GM18867 (cell line): ENCODE measurements at regions not wholly inside any gene's neighbourhood (a gene's known extent, or its start where the extent isn't known, plus 50 kb on each side); places are given as distances from the start of the nearest gene placed in this dataset.

Source experiments
- ATAC-seq: cut with Tn5 transposase; IDR thresholded peaks from one replicate; pipeline ENCODE4 v1.9.1; 2021; ENCODE audit warnings: mild to moderate bottlenecking, moderate library complexity; ENCODE audit not compliant: unreplicated experiment

DNA sequence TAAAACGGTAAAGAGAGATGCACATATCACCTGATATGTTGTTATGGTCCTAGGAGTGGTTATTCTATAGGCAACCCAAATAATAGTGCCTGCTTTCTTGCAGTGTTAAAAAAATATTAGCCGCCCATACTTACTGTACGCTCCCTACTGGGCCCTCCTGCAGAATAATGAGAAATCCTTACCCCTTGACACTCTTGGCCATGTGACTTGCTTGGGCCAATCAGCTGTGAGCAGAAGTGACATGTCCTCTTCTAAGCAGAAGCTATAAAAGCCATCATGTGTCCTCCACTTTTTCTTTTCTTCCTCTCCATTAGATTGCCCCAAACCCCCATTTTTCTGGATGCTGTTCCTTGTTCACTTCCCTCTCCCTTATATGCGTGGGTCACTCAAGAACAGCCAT is 90.5 kb upstream of the SPRED2 start:
- no peak for ATAC-seq

GRCh38 chr2:65518751-65519150 is 86.4 kb upstream of the SPRED2 start:
- no peak for ATAC-seq

DNA sequence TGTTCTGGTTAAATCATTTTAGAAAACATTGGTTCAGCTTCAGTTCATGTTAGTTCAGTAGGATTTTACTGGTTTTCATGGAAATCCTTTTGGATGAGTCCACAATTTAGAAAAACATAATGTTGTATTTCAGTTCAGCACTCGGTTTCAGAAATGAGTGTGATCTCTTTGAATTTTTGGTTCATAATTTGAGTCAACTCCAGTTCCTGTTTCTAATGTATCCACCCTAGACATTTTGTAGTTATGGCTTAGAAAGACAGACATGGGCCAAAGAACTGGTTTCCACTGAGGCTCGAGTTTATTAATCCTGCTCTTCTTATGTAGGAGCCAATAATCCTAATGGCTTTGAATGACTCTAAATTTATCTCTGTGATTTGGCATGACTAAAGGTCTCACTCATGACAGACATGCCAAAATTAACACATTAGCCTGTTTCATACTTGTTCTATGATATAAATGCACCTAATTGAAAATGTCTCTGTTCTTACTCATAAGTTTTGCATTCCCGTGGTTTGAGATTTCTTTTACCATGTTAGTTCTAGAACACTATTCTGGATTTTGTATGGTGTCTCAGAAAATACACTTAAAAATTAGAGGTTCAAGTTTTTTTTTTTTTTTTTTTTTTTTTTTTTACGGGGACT is 82.3 kb upstream of the SPRED2 start:
- ATAC-seq: no peak

DNA sequence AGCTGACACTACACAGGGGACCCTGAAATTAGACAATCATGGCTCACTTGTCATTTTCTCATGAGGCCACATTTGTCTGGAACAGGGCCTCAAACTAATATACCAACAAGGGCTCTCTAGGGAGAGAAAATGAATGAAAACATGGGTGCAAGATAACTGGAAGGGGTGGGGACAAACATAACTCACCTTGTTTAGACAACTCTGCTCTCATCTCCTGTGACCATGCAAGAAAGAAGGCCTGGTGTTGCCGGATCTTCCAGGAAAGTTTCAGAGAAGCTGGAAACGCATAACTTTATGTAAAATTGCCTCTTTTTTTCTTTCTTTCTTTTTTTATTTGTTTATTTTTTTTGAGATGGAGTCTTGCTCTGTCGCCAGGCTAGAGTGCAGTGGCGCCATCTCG is 80.4 kb upstream of the SPRED2 start:
- no peak for ATAC-seq

- ATAC-seq: no peak
Measured at GRCh38 chr2:65511306-65511705, 78.9 kb upstream of the SPRED2 start.

GRCh38 chr2:65508225-65508624 is 75.8 kb upstream of the SPRED2 start:
- no peak for ATAC-seq

- ATAC-seq: no peak
Measured at GRCh38 chr2:65507102-65508069, 75.0 kb upstream of the SPRED2 start.

DNA sequence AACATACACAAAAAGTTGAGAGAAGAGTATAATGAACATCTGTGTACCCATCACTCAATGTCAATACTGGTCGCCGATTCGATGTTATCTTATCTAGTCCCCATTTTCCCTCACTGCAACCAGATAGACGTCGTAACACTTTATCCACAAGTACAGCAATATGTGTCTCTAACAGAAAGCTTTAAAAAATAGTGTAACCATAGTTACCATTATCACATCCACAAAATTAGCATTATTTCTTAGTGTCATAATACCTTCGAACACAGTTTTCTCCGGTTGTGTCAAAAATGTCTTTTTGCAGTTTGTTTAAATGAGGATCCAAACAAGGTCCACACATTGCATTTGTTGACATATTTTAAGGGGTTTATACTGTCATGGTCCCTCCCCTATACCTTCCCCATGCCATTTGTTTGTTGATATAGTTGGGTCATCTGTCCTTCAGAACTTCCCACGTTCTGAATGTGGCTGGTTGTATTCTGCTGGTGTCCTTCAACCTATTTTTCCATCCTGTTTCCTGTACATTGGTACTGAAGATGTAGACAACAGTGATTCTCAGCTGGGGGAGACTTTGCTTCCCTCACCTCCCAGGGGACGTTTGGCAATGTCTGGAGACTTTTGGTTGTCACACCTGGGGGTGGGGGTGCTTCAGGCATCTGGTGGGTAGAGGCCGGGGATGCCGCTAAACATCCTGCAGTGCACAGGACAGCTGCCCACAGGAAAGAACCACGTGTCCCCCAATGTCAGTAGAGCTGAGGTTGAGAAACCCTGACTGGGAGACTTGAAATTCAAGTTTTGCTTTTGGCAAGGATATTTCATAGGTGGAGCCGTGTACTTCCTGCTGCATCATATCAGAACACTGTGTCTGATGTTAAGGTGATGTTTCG is 72.7 kb upstream of the SPRED2 start:
- ATAC-seq: no peak

- no peak for ATAC-seq
Measured at GRCh38 chr2:65504201-65504600, 71.8 kb upstream of the SPRED2 start.

GRCh38 chr2:65503746-65504145 is 71.3 kb upstream of the SPRED2 start:
- ATAC-seq: no peak

DNA sequence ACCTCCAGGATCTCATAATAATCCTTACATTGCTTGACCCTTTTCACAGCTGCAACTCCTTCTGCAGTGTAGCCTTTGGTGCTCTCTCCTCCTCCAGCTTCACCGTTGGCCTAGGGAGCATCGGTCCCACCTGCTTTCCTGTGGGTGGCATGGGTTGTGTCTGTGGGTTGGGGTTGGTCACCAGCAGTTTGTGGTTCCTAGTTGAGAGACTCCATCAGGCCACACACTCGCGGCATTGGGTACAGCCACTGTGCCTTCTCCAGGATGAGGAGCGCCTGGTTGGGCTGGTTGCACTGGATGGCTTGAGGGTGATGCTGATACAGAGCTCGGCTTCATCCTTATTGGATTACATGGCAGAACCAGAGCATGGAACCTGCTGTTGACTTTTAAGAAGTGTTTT is 69.4 kb upstream of the SPRED2 start:
- no peak for ATAC-seq

GRCh38 chr2:65501074-65501473 is 68.7 kb upstream of the SPRED2 start:
- peak; percentile 68 for ATAC-seq

DNA sequence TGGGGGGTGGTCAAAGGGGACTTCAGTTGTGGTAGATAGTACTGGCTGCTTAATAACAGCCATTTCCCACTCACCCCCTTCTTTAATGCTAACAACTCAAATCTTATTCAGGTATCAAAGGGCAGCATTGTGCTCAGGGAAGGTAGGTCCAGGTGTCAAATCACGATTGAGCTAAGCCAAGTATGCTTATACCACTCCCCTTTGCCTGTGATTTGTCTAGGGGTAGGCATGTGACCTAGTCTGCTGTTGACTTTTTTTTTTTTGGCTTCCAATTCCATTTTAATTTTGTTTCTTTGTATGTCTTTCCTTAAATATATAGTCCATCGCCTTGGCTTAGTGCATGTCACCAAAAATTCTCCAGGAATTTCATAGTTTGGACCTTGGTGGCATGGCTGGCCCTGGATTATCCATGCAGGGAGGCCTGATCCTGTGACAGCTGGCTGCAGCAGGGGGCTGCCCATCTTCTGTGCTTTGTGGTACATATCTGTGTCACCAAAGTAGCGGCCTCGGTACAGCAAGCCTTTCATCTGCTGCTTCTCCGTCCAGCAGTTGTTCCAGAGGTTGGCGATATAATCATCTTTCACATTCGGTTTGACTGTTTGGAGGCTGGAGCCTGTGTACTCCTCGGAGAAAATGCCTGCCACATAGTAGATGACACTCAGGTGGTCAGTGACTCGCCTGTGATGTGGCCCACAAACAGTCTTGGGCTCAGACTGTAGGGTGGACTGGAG is 68.1 kb upstream of the SPRED2 start:
- ATAC-seq: peak; percentile 66

- ATAC-seq: no peak
Measured at GRCh38 chr2:65499216-65499615, 66.8 kb upstream of the SPRED2 start.

DNA sequence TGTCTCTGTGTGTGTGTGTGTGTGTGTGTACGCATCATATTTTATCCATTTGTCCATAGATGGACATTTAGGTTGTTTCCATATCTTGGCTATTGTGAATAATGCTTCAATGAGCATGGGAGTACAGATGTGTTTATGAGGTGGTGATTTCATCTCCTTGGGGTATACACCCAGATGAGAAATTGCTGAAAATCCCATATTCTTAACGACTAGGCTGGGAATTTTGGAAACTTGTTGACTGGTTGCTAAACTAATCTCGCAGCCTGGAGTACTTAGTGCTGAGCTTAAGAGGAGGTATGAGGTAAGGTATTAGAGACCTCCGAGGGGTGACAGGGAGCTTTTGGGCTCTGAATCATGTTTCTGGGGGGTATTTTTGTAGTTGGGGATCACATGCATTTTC is 66.0 kb upstream of the SPRED2 start:
- no peak for ATAC-seq

GRCh38 chr2:65495251-65495877 is 63.0 kb upstream of the SPRED2 start:
- ATAC-seq: no peak

DNA sequence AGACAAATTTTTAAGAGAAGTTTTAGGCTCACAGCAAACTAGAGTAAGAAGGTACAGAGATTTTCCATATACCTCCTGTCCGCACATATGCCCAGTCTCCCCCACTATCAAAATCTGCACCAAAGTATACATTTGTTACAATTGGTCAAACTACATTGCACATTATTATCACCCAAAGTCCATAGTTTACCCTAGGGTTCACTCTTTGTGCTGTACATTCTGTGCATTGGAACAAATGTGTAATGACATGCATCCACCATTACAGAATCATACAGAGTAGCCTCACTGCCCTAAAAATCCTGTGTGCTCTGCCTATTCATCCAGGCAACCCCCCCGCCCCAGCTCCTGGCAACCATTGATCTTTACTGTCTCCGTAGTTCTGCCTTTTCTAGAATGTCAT is 61.7 kb upstream of the SPRED2 start:
- no peak for ATAC-seq

GRCh38 chr2:65491381-65491905 is 59.0 kb upstream of the SPRED2 start:
- ATAC-seq: no peak

- ATAC-seq: no peak
Measured at GRCh38 chr2:65490222-65490621, 57.8 kb upstream of the SPRED2 start.

DNA sequence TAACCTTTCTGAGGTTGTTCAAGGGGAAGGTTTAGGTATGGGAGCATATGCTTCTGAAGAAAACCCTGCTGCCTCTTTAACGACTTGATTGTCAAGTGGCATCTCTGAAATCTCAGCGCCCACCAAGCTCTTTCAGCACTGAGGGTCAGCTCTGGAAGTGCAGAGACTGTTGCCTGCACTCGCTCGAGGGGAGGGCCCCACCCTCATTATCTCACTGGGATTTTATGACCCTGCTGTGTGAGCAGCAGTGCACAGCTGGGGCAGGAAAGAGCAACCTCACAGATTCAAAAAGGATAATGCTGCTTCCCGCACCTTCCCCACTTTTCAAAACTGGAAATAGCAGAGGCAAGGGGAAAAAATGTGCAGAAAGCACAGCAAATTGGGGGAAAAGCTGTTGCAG is 56.9 kb upstream of the SPRED2 start:
- ATAC-seq: no peak
